NCI-H2171 treated with DMSO at 0.1 percent for 48 hours (cell line): ENCODE measurements at regions not wholly inside any gene's neighbourhood (a gene's known extent, or its start where the extent isn't known, plus 50 kb on each side); places are given as distances from the start of the nearest gene placed in this dataset.
A peak's percentile ranks its signal among the peaks of the same experiment; 100 is the strongest.
"Not testable (repeated sequence)": the region's sequence is repeated elsewhere in the genome, so short reads cannot be mapped to it uniquely, and the experiment has no call there.

Experiments used
- DNase-seq: peaks from one replicate; lab custom pipeline; 2025; lab: John Stamatoyannopoulos, UW

DNA sequence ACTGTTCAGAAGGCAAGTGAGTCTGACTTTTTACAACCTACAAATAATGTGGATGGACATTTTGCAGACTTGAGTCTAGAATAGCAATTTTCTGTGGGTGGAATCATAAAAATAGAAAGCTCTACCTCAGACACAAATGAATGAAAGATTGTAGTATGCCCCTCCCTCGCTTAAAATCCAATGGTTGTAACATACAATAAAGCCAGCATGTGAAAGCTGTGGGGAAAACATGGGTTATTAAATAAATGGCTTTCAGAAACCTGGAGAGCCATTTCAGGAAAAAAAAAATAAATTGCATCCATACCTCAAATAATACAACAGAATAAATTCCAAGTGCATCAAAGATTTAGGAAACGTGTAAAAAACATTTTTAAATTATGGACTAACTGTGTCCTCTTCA is 123.1 kb upstream of the MON1B start:
- DNase-seq: no peak

DNA sequence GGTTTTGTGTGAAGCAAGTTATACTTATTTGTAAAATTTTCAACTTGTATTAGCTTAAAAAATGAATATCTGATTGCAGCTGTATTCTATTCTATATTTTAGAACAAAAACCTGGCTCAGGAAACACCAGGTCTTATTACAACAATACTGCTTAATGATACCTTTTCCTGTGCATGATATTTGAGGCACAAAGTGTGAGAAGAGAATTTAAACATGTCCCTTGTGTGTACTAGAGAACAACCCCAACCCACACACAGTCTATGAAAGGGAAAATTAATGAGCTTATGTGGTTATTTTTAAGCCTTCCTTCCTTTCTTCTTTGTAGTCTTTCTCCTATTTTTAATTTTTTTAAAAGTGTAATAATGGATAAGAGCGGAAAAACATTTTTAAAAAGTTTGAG is 122.6 kb upstream of the MON1B start:
- DNase-seq: no peak

GRCh38 chr16:77069929-77070328 is 121.1 kb upstream of the MON1B start:
- no peak for DNase-seq

GRCh38 chr16:77070683-77071082 is 120.3 kb upstream of the MON1B start:
- DNase-seq: no peak

GRCh38 chr16:77076839-77077238 is 114.2 kb upstream of the MON1B start:
- DNase-seq: no peak

GRCh38 chr16:77077256-77077922 is 113.6 kb upstream of the MON1B start:
- no peak for DNase-seq

GRCh38 chr16:77085981-77086380 is 105.0 kb upstream of the MON1B start:
- DNase-seq: no peak

DNA sequence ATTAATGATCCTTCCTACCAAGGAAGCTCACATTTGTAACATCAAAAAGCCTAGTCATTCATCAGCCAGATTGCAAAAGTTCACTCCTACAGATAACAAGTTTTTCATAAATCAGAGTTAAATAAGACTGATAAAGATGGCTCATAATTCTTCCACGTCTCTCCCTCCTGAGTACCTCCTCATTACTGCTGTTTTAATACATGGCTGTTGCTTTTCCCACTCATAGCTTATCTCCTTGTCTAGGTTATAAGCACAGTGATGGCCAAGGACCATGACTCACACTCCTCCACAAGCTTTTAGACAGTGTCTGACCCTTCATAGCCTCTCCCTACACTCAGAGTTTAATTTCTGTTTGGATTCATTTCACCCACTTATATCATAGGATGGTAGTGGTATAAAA is 100.9 kb upstream of the MON1B start:
- no peak for DNase-seq

GRCh38 chr16:77093309-77093708 is 97.7 kb upstream of the MON1B start:
- DNase-seq: no peak

DNA sequence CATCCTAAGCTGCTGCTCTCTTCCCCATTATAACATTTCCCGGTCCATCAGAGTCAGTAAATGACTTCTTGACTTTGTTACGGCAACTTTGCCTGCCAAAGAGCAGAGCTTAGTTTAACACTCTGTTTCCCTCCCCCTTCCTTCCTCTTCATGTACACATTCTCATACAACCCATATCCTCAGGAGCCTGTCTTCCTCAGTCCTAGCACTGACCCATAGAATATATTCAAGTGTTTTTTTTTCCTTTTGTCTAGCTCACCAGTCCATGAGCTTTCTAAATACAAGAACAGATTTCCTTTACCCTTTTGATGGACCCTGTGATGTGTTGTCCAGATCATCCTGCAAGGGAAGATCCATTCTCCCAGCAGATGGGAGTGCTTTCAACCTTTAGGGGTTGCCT is 97.0 kb upstream of the MON1B start:
- no peak for DNase-seq

GRCh38 chr16:77111056-77111565 is 79.9 kb upstream of the MON1B start:
- DNase-seq: no peak

DNA sequence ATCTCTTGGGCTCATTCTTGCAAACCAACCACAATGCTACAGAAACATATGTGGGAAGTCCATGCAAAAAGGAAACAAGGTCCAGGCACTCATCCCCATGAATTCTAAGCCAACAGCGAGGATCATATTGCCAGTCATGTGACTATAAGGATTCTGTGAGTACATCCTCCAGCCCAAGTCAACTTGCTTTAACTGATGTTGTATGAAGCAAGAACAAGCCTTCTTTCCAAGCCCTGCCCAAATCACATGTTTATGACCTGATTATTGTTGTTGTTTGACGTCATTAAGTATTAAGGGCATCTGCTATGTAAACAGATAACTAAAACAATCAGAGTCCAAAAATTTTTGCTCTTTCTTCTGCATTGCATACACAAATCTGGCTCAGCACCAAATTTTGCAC is 78.2 kb upstream of the MON1B start:
- no peak for DNase-seq

GRCh38 chr16:77113835-77114234 is 77.2 kb upstream of the MON1B start:
- no peak for DNase-seq

- not testable (repeated sequence) for DNase-seq
These were observed 76.6 kb upstream of the MON1B start for GRCh38 chr16:77114361-77114760.

- DNase-seq: no peak
These were observed 74.1 kb upstream of the MON1B start for GRCh38 chr16:77116856-77117255.

GRCh38 chr16:77117707-77118106 is 73.3 kb upstream of the MON1B start:
- DNase-seq: peak; percentile 50

DNA sequence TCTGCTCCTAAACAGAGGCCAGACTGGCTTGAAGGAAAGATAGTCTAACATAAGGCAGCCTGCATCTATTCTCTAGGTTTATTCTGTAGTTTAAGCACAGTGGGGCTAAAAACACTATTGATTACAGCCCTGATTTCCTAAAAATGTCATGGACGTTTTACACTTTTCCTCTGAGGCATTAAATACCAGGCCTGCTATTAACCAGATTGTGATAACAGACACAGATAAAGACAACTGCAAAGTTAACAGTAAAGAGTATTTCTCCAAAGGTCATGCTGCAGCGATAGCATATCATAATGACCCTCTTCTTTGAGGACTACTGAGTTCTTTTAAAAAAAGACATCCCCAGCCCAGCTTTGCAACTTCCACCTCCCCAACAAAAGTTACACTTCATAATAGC is 59.6 kb upstream of the MON1B start:
- no peak for DNase-seq

GRCh38 chr16:77132051-77132618 is 58.9 kb upstream of the MON1B start:
- DNase-seq: no peak

GRCh38 chr16:77133706-77134105 is 57.3 kb upstream of the MON1B start:
- DNase-seq: no peak

GRCh38 chr16:77137045-77137444 is 53.9 kb upstream of the MON1B start:
- DNase-seq: no peak
